GM12891 (cell line): ENCODE measurements at regions not wholly inside any gene's neighbourhood (a gene's known extent, or its start where the extent isn't known, plus 50 kb on each side); places are given as distances from the start of the nearest gene placed in this dataset.

Experiments used
- POLR2A ChIP-seq: IDR thresholded peaks from 2 replicates; pipeline ENCODE4 v1.6.1; 2011; ENCODE audit warnings: low read depth, low read length, control low read depth
- POLR2AphosphoS5 ChIP-seq: IDR thresholded peaks from 2 replicates; pipeline ENCODE4 v1.6.1; 2011; ENCODE audit warnings: low read depth, low read length, control low read depth
- SPI1 ChIP-seq: IDR thresholded peaks from 2 replicates; pipeline ENCODE4 v1.6.1; 2011; ENCODE audit warnings: low read depth, low read length, control low read depth
- TAF1 ChIP-seq: IDR thresholded peaks from 2 replicates; pipeline ENCODE4 v1.6.1; 2011; ENCODE audit warnings: low read depth, low read length, control low read depth

DNA sequence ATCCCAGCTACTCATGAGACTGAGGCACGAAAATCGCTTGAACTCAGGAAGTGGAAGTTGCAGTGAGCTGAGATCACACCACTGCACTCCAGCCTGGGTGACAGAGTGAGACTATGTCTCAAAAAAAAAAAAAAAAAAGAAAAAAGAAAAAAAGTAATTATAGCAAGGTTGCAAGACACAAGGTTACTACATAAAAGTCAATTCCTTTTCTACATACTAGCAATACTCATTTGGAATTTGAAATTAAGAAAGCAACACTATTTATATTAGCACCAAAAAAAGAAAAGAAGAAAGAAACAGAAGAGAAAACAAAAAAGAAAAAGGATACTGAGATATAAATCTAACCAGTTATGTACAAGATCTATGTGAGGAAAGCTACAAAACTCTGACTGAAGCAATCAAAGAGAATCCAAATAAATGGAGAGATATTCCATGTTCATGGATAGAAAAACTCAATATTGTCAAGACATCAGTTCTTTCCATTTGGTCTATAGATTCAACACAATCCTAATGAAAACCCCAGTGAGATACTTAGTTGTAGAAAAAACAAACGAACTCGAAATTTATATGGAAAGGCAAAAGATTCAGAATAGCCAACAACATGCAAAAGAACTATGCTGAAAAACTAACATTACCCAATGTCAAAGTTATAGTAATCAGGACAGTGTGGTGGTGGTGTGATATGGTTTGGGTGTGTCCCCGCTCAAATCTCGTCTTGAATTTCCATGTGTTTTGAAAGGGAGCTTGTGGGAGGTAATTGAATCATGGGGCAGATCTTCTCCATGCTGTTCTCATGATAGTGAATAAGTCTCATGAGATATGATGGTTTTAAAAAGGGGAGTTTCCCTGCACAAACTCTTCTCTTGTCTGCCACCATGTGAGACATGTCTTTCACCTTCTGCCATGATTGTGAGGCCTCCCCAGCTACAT lies 73.3 kb downstream of the GPX5 start:
- TF ChIP-seq POLR2AphosphoS5, result no peak
- TF ChIP-seq POLR2A, result no peak
- TF ChIP-seq TAF1, result no peak
- no peak for TF ChIP-seq SPI1
